SK-N-MC (cell line): ENCODE measurements at regions not wholly inside any gene's neighbourhood (a gene's known extent, or its start where the extent isn't known, plus 50 kb on each side); places are given as distances from the start of the nearest gene placed in this dataset.

Source experiments
- EZH2 ChIP-seq: fragments of 200-600 bp; sonication (generic); IDR thresholded peaks from one replicate; pipeline ENCODE4 v1.6.1; 2017; ENCODE audit warnings: antibody characterized with exemption
- POLR2AphosphoS5 ChIP-seq: IDR thresholded peaks from 2 replicates; pipeline ENCODE4 v1.6.1; 2012; ENCODE audit warnings: mild to moderate bottlenecking, low read depth, low read length, borderline replicate concordance

DNA sequence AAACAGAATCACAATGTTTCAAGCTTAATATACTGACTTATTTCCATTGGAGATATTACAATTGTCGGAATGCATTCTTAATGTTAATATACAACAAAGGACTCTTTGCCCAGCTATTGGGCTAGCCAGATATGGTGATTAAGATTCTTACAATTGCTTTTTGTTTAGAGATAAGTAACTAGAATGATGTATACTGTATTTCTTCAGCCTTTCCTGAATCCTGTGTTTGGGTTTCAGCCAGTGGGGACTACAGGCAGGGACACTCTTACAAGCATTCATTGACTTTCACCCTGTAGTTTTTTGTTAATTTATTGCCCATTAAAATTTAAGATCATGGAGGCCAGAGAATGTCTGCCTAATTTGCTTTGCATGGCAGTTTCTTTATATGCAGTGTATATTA lies 254.1 kb upstream of the TMEFF2 start:
- TF ChIP-seq POLR2AphosphoS5 (no peak), EZH2 (no peak)
